ENCODE measurements at regions not wholly inside any gene's neighbourhood (a gene's known extent, or its start where the extent isn't known, plus 50 kb on each side); places are given as distances from the start of the nearest gene placed in this dataset.

GRCh38 chr3:20462226-20462625 lies 276.2 kb upstream of the SGO1 start:
- no peaks in the 10 kb centered on the region for H3K36me3 ChIP-seq (ENCODE audit: insufficient read depth, low read length)
- H3K4me1 ChIP-seq (ENCODE audit: insufficient read depth, low read length), result no peaks in the 10 kb centered on the region
- H3K4me1 Mint-ChIP-seq (ENCODE audit: low read depth), result no peaks in the 10 kb centered on the region
- H3K27me3 ChIP-seq (ENCODE audit: control insufficient read depth in 1 of 2, insufficient read depth in 2 of 2, low read length in 2 of 2), result no peaks in the 10 kb centered on the region
- no peak overlapping the region for H3K4me3 ChIP-seq (ENCODE audit: low read length)
- H3K27ac Mint-ChIP-seq, result no peak overlapping the region
- H3K27me3 Mint-ChIP-seq, result no peaks in the 10 kb centered on the region
- no peak overlapping the region for H3K4me3 Mint-ChIP-seq
- ChIA-PET POLR2A (no interaction called here), CTCF (no interaction called here)
- H3K27ac ChIP-seq (ENCODE audit: low read depth in 1 of 2, low read length in 2 of 2), result no peak overlapping the region
- H3K9me3 Mint-ChIP-seq, result peaks cover 18% of the 10 kb centered on the region
- DNase-seq (no peak), ATAC-seq (ENCODE audit: poor library complexity) (no peak)
- H3K9me3 ChIP-seq (ENCODE audit: control insufficient read depth in 1 of 2, insufficient read depth in 1 of 2, low read length in 2 of 2), result peaks cover 5 to 6% of the 10 kb centered on the region in 2 experiments
- intact Hi-C loops (cut with DNase I, micrococcal nuclease), result no loop called here
- TF ChIP-seq, protein P1, sequence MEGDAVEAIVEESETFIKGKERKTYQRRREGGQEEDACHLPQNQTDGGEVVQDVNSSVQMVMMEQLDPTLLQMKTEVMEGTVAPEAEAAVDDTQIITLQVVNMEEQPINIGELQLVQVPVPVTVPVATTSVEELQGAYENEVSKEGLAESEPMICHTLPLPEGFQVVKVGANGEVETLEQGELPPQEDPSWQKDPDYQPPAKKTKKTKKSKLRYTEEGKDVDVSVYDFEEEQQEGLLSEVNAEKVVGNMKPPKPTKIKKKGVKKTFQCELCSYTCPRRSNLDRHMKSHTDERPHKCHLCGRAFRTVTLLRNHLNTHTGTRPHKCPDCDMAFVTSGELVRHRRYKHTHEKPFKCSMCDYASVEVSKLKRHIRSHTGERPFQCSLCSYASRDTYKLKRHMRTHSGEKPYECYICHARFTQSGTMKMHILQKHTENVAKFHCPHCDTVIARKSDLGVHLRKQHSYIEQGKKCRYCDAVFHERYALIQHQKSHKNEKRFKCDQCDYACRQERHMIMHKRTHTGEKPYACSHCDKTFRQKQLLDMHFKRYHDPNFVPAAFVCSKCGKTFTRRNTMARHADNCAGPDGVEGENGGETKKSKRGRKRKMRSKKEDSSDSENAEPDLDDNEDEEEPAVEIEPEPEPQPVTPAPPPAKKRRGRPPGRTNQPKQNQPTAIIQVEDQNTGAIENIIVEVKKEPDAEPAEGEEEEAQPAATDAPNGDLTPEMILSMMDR (IDR thresholded peaks at IDR 0.05), result no peak
- H3K36me3 Mint-ChIP-seq (ENCODE audit: low read depth), result peaks cover 4% of the 10 kb centered on the region

GRCh38 chr3:20458994-20459716 lies 273.1 kb upstream of the SGO1 start:
- H3K4me3 ChIP-seq (ENCODE audit: low read length), result no peak overlapping the region
- H3K27me3 ChIP-seq (ENCODE audit: control insufficient read depth in 1 of 2, insufficient read depth in 2 of 2, low read length in 2 of 2), result no peaks in the 10 kb centered on the region
- ChIA-PET POLR2A (no interaction called here), CTCF (no interaction called here)
- intact Hi-C loops (cut with DNase I, micrococcal nuclease), result no loop called here
- Mint-ChIP-seq H3K27ac (no peak overlapping the region), H3K9me3 (peaks cover 12% of the 10 kb centered on the region), H3K27me3 (no peaks in the 10 kb centered on the region), H3K4me1 (ENCODE audit: low read depth) (no peaks in the 10 kb centered on the region), H3K4me3 (no peak overlapping the region), H3K36me3 (ENCODE audit: low read depth) (peaks cover 4% of the 10 kb centered on the region)
- TF ChIP-seq, protein P1 (IDR thresholded peaks at IDR 0.05), result no peak
- ATAC-seq (ENCODE audit: poor library complexity) (no peak), DNase-seq (no peak)
- H3K9me3 ChIP-seq (ENCODE audit: control insufficient read depth in 1 of 2, insufficient read depth in 1 of 2, low read length in 2 of 2), result peaks cover 6 to 14% of the 10 kb centered on the region in 2 experiments
- no peaks in the 10 kb centered on the region for H3K4me1 ChIP-seq (ENCODE audit: insufficient read depth, low read length)
- no peaks in the 10 kb centered on the region for H3K36me3 ChIP-seq (ENCODE audit: insufficient read depth, low read length)
- no peak overlapping the region for H3K27ac ChIP-seq (ENCODE audit: low read depth in 1 of 2, low read length in 2 of 2)

- H3K9me3 Mint-ChIP-seq, result peaks cover 9% of the 10 kb centered on the region
- H3K9me3 ChIP-seq (ENCODE audit: control insufficient read depth in 1 of 2, insufficient read depth in 1 of 2, low read length in 2 of 2), result peaks cover 6 to 14% of the 10 kb centered on the region in 2 experiments
- TF ChIP-seq, protein P1 (IDR thresholded peaks at IDR 0.05), result no peak
- no peaks in the 10 kb centered on the region for H3K36me3 ChIP-seq (ENCODE audit: insufficient read depth, low read length)
- H3K27ac ChIP-seq (ENCODE audit: low read depth in 1 of 2, low read length in 2 of 2), result no peak overlapping the region
- H3K4me1 ChIP-seq (ENCODE audit: insufficient read depth, low read length), result no peaks in the 10 kb centered on the region
- intact Hi-C loops (cut with DNase I, micrococcal nuclease), result no loop called here
- no peak for DNase-seq
- no peaks in the 10 kb centered on the region for H3K27me3 ChIP-seq (ENCODE audit: control insufficient read depth in 1 of 2, insufficient read depth in 2 of 2, low read length in 2 of 2)
- H3K36me3 Mint-ChIP-seq (ENCODE audit: low read depth), result no peaks in the 10 kb centered on the region
- no peaks in the 10 kb centered on the region for H3K27me3 Mint-ChIP-seq
- no peaks in the 10 kb centered on the region for H3K4me1 Mint-ChIP-seq (ENCODE audit: low read depth)
- H3K4me3 Mint-ChIP-seq, result no peak overlapping the region
- CTCF ChIA-PET, result no interaction called here
- ATAC-seq (ENCODE audit: poor library complexity), result no peak
- H3K4me3 ChIP-seq (ENCODE audit: low read length), result no peak overlapping the region
- no peak overlapping the region for H3K27ac Mint-ChIP-seq
- POLR2A ChIA-PET, result no interaction called here
Measured at GRCh38 chr3:20456511-20456910, 270.5 kb upstream of the SGO1 start.
